DND-41 (cell line): ENCODE measurements at regions not wholly inside any gene's neighbourhood (a gene's known extent, or its start where the extent isn't known, plus 50 kb on each side); places are given as distances from the start of the nearest gene placed in this dataset.

Experiments
- EZH2 ChIP-seq: IDR thresholded peaks from 3 replicates; pipeline ENCODE4 v1.6.1; 2012; ENCODE audit warnings: borderline replicate concordance, low read depth, mild to moderate bottlenecking, moderate library complexity, low read length, inconsistent platforms; ENCODE audit not compliant: severe bottlenecking
- TF ChIP-seq, protein P1 (sequence below): IDR thresholded peaks from 2 replicates; pipeline ENCODE4 v1.5.1; 2012; ENCODE audit warnings: borderline replicate concordance, low read length, moderate library complexity, mild to moderate bottlenecking; ENCODE audit not compliant: poor library complexity, severe bottlenecking; ENCODE audit errors: extremely low read depth

- TF ChIP-seq, protein P1, sequence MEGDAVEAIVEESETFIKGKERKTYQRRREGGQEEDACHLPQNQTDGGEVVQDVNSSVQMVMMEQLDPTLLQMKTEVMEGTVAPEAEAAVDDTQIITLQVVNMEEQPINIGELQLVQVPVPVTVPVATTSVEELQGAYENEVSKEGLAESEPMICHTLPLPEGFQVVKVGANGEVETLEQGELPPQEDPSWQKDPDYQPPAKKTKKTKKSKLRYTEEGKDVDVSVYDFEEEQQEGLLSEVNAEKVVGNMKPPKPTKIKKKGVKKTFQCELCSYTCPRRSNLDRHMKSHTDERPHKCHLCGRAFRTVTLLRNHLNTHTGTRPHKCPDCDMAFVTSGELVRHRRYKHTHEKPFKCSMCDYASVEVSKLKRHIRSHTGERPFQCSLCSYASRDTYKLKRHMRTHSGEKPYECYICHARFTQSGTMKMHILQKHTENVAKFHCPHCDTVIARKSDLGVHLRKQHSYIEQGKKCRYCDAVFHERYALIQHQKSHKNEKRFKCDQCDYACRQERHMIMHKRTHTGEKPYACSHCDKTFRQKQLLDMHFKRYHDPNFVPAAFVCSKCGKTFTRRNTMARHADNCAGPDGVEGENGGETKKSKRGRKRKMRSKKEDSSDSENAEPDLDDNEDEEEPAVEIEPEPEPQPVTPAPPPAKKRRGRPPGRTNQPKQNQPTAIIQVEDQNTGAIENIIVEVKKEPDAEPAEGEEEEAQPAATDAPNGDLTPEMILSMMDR: no peak
- no peak for TF ChIP-seq EZH2
Observed at GRCh38 chr20:20915844-20916243, 190.3 kb downstream of the LINC00237 start.
